ENCODE measurements at regions not wholly inside any gene's neighbourhood (a gene's known extent, or its start where the extent isn't known, plus 50 kb on each side); places are given as distances from the start of the nearest gene placed in this dataset.

DNA sequence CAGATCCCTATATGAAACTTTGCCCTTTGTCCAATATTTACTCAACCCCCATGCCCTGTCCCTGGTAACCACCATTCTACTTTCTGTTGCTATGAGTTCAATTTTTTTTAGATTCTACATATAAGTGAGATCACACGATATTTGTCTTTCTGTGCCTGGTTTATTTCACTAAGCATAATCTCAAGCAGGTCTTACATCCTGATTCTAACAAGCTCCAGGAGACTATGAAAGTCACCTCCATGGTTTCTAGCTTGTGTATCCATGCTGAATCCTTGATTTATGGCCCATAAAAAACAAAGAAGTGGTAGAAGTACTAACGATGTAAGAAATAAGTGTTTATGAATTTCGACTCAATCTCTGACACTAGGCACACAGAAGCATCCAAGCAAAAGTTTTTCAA lies 68.0 kb downstream of the OR5AK2 start (continued):
- TF ChIP-seq NRF1 (IDR thresholded peaks at IDR 0.05; ENCODE audit: low read depth, low read length) (no peak), KDM5A (IDR thresholded peaks at IDR 0.05; ENCODE audit: low read length) (no peak), BCL11A (IDR thresholded peaks at IDR 0.05; ENCODE audit: low read depth in 2 of 2, low read length in 2 of 2) (no peak), RNF2 (IDR thresholded peaks at IDR 0.05; ENCODE audit: borderline replicate concordance, low read depth, low read length, missing control alignments, poor library complexity, severe bottlenecking) (no peak)
